HEK293 (cell line): ENCODE measurements at regions not wholly inside any gene's neighbourhood (a gene's known extent, or its start where the extent isn't known, plus 50 kb on each side); places are given as distances from the start of the nearest gene placed in this dataset.

Experiments
- CTCF ChIP-seq: fragments of 450-650 bp; formaldehyde crosslinking; IDR thresholded peaks from 2 replicates; pipeline ENCODE4 v1.5.1; 2016; ENCODE audit warnings: missing biosample characterization, missing genetic modification characterization
- ZEB2 ChIP-seq: fragments of 450-650 bp; formaldehyde crosslinking; IDR thresholded peaks from 2 replicates; pipeline ENCODE4 v1.5.1; 2016; ENCODE audit warnings: missing biosample characterization, missing genetic modification characterization
- ZFP3 ChIP-seq: fragments of 450-650 bp; formaldehyde crosslinking; IDR thresholded peaks from 2 replicates; pipeline ENCODE4 v1.5.1; 2016; ENCODE audit warnings: low read depth, missing biosample characterization, missing genetic modification characterization
- ZNF121 ChIP-seq: fragments of 450-650 bp; formaldehyde crosslinking; IDR thresholded peaks from 2 replicates; pipeline ENCODE4 v1.5.1; 2016; ENCODE audit warnings: missing biosample characterization, missing genetic modification characterization
- ZNF280D ChIP-seq: fragments of 450-650 bp; formaldehyde crosslinking; IDR thresholded peaks from 2 replicates; pipeline ENCODE4 v1.5.1; 2016; ENCODE audit warnings: missing biosample characterization, missing genetic modification characterization
- ZNF311 ChIP-seq: fragments of 450-650 bp; formaldehyde crosslinking; IDR thresholded peaks from 2 replicates; pipeline ENCODE4 v1.5.1; 2017; ENCODE audit warnings: missing biosample characterization, missing genetic modification characterization, borderline replicate concordance
- ZNF398 ChIP-seq: fragments of 450-650 bp; formaldehyde crosslinking; IDR thresholded peaks from 2 replicates; pipeline ENCODE4 v1.5.1; 2017; ENCODE audit warnings: missing biosample characterization, missing genetic modification characterization
- ZNF561 ChIP-seq: fragments of 450-650 bp; IDR thresholded peaks from 2 replicates; pipeline ENCODE4 v1.5.1; 2018; ENCODE audit warnings: missing biosample characterization, missing genetic modification characterization, borderline replicate concordance
- ZNF596 ChIP-seq: fragments of 450-650 bp; IDR thresholded peaks from 2 replicates; pipeline ENCODE4 v1.5.0; 2018; ENCODE audit warnings: missing biosample characterization, mild to moderate bottlenecking, missing genetic modification characterization, moderate library complexity
- ZNF791 ChIP-seq: fragments of 450-650 bp; formaldehyde crosslinking; IDR thresholded peaks from 2 replicates; pipeline ENCODE4 v1.5.1; 2016; ENCODE audit warnings: missing biosample characterization, missing genetic modification characterization

- TF ChIP-seq ZNF561 (tag by site-specific recombination) (no peak), ZNF280D (tag by site-specific recombination) (no peak), ZNF311 (tag by site-specific recombination) (no peak), CTCF (tag by site-specific recombination) (no peak), ZNF596 (no peak), ZEB2 (no peak), ZNF121 (tag by site-specific recombination) (no peak), ZFP3 (tag by site-specific recombination) (no peak), ZNF791 (tag by site-specific recombination) (no peak), ZNF398 (tag by site-specific recombination) (no peak)
Measured at GRCh38 chrX:36642052-36642451, 366.1 kb upstream of the FAM47C start.
